DMS53 treated with DMSO at 0.1 percent for 48 hours (cell line): ENCODE measurements at regions not wholly inside any gene's neighbourhood (a gene's known extent, or its start where the extent isn't known, plus 50 kb on each side); places are given as distances from the start of the nearest gene placed in this dataset.
"Not testable (repeated sequence)": the region's sequence is repeated elsewhere in the genome, so short reads cannot be mapped to it uniquely, and the experiment has no call there.

ENCODE experiments used
- DNase-seq: peaks from one replicate; lab custom pipeline; 2025; ENCODE audit not compliant: unreplicated experiment; lab: John Stamatoyannopoulos, UW

GRCh38 chr3:159748425-159748824, 240.2 kb upstream of the IL12A start:
- DNase-seq: no peak

GRCh38 chr3:159749406-159749805, 239.2 kb upstream of the IL12A start:
- DNase-seq: peak; percentile 44

DNA sequence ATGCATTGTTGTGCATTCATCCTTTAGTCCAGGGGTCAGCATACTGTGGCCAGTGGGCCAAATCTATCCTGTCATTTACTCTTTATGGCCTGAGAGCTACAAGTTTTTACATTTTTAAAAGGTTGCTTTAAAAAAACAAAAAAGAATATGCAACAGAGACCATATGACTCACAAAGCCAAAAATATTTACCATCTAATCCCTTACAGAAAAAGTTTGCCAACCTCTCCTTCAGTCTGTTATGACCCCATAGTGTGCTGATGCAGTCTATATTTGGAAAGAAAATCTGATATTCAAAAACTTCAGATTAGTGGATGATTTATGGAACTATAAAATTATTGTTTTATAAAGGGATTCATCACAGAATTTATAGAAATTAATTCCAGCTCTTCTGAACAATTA, 237.5 kb upstream of the IL12A start:
- DNase-seq: no peak

GRCh38 chr3:159751752-159752151, 236.9 kb upstream of the IL12A start:
- DNase-seq: no peak

GRCh38 chr3:159756279-159757207, 232.1 kb upstream of the IL12A start:
- DNase-seq: not testable (repeated sequence)

DNA sequence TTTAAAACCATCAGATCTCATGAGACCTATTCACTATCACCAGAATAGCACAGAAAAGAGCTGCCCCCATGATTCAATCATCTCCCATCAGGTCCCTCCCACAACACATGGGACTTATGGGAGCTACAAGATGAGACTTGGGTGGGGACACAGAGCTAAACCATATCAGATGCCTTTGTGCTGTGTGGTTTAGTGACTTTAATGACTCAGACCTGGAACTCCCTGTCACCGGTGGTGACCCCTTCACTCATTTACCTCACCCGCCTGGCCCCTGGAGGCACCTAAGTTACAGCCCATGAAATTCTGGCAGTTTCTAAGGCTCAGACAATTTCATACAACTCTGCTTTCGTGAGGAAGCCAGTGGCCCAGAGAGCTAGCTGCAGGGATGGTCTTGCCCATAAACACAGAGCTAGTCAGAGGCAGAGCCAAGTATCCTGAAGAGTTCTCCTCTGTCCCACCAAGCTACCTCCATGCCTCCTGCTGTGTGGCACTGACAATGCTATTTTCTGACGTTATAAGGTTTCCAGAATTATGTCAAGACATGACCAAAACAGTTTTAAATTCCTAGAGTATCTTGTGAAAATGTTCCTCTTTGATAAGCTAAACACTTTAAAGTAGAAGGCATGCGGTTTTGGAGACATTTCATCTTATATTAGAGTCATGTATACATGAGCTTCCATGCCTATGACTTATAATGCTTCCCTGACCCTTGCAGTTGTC, 231.1 kb upstream of the IL12A start:
- DNase-seq: no peak

- DNase-seq: no peak
These were observed 228.6 kb upstream of the IL12A start for GRCh38 chr3:159760046-159760445.

- no peak for DNase-seq
These were observed 227.3 kb upstream of the IL12A start for GRCh38 chr3:159761369-159761768.

- DNase-seq: no peak
These were observed 226.6 kb upstream of the IL12A start for GRCh38 chr3:159761848-159762635.

GRCh38 chr3:159763011-159763601, 225.5 kb upstream of the IL12A start:
- DNase-seq: peak; percentile 46

GRCh38 chr3:159763602-159764489, 224.8 kb upstream of the IL12A start:
- DNase-seq: peak; percentile 43

DNA sequence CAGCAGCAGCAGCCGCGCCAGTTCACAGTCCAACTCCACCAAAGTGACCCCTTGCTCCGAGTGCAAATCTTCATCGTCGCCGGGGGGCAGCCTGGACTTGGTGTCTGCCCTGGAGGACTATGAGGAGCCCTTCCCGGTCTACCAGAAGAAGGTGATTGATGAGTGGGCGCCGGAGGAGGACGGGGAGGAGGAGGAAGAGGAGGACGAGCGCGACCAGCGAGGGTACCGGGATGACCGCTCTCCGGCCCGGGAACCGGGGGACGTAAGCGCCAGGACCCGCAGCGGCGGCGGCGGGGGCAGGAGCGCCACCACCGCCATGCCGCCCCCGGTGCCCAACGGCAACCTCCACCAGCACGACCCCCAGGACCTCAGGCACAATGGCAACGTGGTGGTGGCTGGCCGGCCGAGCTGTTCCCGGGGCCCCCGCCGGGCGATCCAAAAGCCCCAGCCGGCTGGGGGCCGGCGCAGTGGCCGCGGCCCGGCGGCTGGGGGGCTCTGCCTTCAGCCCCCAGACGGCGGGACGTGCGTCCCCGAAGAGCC, 224.1 kb upstream of the IL12A start:
- no peak for DNase-seq

DNA sequence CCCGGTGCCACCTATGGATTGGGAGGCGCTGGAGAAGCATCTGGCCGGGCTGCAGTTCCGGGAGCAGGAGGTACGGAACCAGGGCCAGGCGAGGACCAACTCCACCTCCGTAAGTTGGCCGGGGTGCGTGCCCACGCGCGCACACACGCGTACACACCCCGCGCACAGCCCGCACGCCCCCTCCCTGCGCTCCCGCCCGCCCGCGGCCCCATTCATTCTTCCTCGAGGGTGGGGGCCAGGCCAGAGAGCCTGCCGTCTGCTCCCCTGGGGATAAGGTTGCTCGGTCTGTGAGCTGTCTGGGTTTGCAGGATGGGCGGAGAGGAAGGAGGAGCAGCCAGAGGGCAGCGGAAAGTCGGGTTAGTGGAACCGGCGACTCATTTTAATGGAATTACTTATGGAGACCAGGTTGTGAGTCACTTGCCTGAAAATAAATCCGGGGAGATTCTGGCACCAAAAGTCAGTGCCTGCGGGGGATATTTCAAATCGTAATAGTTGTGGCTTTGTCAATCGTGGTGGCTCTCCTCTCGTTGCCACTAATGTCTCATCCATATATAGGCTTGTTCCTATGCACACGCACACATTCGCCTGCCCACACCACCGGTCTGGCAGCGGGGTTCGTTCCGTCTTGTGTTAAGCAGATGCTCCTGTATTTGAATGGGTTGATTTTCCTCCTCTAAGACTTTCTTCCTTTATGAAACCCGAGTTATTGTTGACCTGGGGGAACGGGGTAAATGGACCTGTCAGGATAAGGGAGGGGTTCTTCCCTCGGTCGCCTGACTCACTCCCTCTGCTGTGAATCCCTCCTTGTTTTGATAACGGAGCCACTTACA, 223.4 kb upstream of the IL12A start:
- peak; percentile 9 for DNase-seq

GRCh38 chr3:159765860-159766294, 222.8 kb upstream of the IL12A start:
- no peak for DNase-seq

DNA sequence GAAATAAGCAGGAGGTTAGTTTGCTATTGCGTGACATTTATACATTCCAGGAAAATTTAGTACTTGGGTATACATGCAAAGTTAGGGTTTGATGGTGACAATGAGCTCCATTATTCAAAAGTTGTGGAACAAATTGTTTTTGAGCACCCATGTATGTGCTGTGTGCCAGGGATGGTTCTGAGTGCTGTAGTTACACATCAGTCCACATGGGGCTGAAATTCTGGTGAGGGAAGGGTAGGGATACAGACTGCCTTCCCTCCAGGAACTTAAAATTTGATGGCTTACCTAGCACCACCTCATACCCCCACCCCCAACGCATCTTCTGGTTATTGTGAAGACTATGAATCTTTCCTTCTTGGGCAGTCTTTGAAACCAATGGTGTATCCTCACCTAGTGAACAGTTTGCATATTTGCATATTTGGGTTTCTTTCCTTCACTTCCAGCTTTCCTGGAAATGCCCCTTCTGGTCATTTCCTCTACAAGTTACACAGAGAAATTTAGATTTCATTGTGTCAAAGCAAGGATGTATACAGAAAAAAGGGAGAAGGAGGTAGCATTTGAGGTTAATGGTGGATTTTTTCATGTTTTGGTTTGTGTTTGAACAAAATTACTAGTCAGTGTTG, 222.0 kb upstream of the IL12A start:
- DNase-seq: no peak

DNA sequence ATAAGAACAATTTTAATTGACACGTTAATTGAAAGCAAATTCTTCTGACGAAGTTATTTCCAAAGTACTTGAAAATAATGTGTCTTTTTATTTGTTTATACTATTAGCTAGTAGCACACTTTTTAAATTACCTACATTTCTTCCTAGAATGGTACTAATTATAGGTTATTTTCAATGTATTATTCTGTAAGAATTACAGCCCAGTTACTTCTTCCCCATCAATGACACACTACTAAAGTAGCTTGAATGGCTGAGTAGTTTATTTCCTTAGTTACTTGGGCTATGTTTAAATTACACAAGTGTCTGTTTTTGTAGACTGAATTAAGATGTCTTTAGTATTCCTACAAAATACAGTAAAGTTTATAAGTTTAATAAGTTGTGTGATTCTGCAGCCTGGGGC, 217.6 kb upstream of the IL12A start:
- DNase-seq: no peak

DNA sequence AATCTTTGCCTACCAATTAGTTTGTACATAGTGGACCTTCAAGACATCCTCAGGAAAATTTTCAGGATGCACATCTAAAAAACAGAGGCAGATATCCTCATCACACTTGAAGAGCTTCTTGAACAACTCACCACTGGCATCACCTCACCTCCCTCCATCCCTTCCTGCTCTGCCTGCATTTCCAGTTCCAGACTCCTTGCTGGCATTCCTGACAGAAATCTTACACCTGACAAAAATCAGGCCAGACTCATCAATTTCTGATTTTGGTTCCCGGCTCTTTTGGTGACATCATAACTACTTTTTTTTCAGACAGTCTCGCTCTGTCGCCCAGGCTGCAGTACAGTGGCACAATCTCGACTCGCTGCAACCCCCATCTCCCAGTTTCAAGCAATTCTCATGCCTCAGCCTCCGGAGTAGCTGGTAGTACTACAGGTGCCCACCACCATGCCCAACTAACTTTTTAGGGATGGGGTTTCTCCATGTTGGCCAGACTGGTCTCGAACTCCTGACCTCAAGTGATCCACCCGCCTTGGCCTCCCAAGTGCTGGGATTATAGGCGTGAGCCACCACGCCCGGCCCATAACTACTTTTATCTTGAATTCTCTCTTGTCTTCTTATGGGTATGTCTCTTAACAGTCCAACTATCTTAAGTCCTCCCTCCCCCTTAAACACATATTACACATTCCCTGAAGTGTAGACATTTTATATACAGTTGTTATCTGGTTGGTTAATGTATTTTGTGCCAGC, 216.6 kb upstream of the IL12A start:
- DNase-seq: no peak

- DNase-seq: no peak
These were observed 214.9 kb upstream of the IL12A start for GRCh38 chr3:159773706-159774105.
